Ascending aorta (tissue), 2 donors: ENCODE measurements at regions not wholly inside any gene's neighbourhood (a gene's known extent, or its start where the extent isn't known, plus 50 kb on each side); places are given as distances from the start of the nearest gene placed in this dataset.

ENCODE experiments used
- DNase-seq, 2 donors: peaks; one replicate each; pipeline ENCODE4 v3.0.0-alpha.2; 2019; ENCODE audit warnings: low spot score in 2 of 2
- H3K27ac ChIP-seq, 2 donors: fragments of 200-600 bp; sonication (generic); one replicate each; pipeline ENCODE4 v1.5.1; 2016 to 2017; ENCODE audit warnings: mild to moderate bottlenecking in 1 of 2
- H3K27me3 ChIP-seq: fragments of 200-600 bp; sonication (generic); one replicate; pipeline ENCODE4 v1.5.1; 2017
- H3K36me3 ChIP-seq, 2 donors: fragments of 200-600 bp; sonication (generic); one replicate each; pipeline ENCODE4 v1.5.1; 2016
- H3K4me1 ChIP-seq, 2 donors: fragments of 200-600 bp; sonication (generic); one replicate each; pipeline ENCODE4 v1.5.1; 2016 to 2017; ENCODE audit warnings: mild to moderate bottlenecking in 1 of 2
- H3K4me3 ChIP-seq, 2 donors: fragments of 200-600 bp; sonication (generic); one replicate each; pipeline ENCODE4 v1.5.1; 2016 to 2017; ENCODE audit warnings: mild to moderate bottlenecking in 1 of 2
- H3K9me3 ChIP-seq, 2 donors: fragments of 200-600 bp; sonication (generic); one replicate each; pipeline ENCODE4 v1.5.1; 2016
- intact Hi-C: fragments of 100-400 bp; cut with DNase I; formaldehyde crosslinking; loops from one replicate; pipeline ENCODE4 v1.15.1; 2023
- TF ChIP-seq, protein P1 (sequence below), 3 experiments: fragments of 200-600 bp in 2 of 3; fragments of 450-650 bp in 1 of 3; sonication (generic) in 2 of 3; IDR thresholded peaks; one replicate each; pipeline ENCODE4 v1.5.1; 2016 to 2019; ENCODE audit warnings: antibody characterized with exemption in 3 of 3, mild to moderate bottlenecking in 1 of 3, moderate library complexity in 1 of 3

- H3K4me3 ChIP-seq: peak overlapping the region; percentile 69 to 71
- peaks cover 7% of the 10 kb centered on the region for H3K27me3 ChIP-seq
- TF ChIP-seq, protein P1, sequence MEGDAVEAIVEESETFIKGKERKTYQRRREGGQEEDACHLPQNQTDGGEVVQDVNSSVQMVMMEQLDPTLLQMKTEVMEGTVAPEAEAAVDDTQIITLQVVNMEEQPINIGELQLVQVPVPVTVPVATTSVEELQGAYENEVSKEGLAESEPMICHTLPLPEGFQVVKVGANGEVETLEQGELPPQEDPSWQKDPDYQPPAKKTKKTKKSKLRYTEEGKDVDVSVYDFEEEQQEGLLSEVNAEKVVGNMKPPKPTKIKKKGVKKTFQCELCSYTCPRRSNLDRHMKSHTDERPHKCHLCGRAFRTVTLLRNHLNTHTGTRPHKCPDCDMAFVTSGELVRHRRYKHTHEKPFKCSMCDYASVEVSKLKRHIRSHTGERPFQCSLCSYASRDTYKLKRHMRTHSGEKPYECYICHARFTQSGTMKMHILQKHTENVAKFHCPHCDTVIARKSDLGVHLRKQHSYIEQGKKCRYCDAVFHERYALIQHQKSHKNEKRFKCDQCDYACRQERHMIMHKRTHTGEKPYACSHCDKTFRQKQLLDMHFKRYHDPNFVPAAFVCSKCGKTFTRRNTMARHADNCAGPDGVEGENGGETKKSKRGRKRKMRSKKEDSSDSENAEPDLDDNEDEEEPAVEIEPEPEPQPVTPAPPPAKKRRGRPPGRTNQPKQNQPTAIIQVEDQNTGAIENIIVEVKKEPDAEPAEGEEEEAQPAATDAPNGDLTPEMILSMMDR (IDR thresholded peaks at IDR 0.05): no peak
- no peak for DNase-seq
- H3K4me1 ChIP-seq: peaks cover 0 to 18% of the 10 kb centered on the region in 2 donors
- H3K27ac ChIP-seq: peak overlapping the region in 1 of 2 donors; percentile 35
- intact Hi-C loops: loop anchor here (5.0 kb wide), 1 partner anchor 144 kb away; the partner anchor contains the start of gene ERCC6L2
- peaks cover 0 to 4% of the 10 kb centered on the region in 2 donors for H3K36me3 ChIP-seq
- H3K9me3 ChIP-seq: no peaks in the 10 kb centered on the region
These were observed 146.3 kb downstream of the ERCC6L2 start for GRCh38 chr9:96021551-96022444.

DNA sequence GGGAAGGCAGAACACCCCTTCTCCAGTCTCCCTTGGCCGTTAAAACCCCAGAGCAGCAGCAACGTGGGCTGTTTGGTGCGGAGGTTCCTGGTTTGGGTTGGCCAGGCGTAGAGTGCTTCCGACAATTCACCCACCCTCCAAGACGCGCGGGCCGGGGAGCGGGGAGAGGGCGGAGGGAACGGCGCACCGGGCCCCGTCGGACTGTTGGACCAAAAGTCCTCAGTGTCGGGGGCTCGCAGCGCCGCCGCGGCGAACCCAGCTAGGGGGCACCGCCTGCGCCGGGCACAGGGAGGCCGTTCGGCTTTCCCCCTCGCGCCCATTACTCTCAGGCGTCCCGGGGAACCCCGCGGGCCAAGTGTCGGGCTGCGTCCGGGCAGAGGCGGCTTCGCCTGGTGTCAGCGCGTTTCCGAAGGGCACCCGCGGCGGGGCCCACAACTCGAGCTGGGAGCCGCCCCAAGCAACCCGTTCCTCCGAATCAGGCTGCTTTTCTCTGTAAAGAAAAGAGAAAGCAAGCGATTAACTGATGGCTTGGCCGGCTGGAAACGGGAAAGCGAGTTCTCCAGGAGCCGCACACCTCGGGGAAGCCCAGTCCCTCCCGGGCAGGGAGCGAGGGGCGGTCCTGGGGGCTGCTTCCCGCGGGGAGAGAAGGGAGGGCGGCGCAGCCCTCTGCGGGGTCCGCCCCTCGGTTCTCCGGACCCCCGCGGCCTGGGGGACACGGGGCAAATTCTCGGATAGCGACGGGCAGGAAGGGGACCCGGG is 145.5 kb downstream of the ERCC6L2 start:
- Histone ChIP-seq H3K36me3 (peaks cover 0 to 4% of the 10 kb centered on the region in 2 donors), H3K9me3 (no peaks in the 10 kb centered on the region), H3K27ac (peak overlapping the region in 1 of 2 donors; percentile 35), H3K4me1 (peaks cover 0 to 18% of the 10 kb centered on the region in 2 donors), H3K4me3 (peak overlapping the region; percentile 69 to 71), H3K27me3 (peaks cover 7% of the 10 kb centered on the region)
- TF ChIP-seq, protein P1 (IDR thresholded peaks at IDR 0.05): no peak
- intact Hi-C loops: loop anchor here (5.0 kb wide), 1 partner anchor 144 kb away; the partner anchor contains the start of gene ERCC6L2
- DNase-seq: no peak

DNA sequence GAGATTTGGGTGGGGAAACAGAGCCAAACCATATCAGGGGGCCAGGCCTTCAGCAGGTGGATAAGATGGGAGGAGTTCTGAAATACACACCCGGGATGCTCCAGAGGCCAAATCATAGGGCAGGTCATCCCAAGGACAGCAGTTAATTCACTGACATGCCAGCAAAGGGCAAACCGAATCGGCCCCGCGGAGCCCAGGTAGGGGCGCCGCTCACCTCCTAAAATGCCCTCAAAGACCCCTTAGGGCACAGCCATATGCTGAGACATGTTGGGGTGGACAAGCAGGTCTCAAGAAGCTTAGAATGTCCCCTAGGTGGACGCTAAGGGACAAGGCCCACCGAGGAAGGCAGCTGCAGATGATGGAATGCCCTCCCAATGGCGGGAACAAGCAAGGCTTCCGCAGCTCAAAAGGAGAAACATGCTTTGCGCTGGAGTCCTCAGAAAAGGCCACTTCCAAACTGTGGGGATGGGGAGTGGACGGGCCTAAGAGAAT is 144.9 kb downstream of the ERCC6L2 start:
- Histone ChIP-seq H3K27me3 (peaks cover 7% of the 10 kb centered on the region), H3K36me3 (peaks cover 0 to 4% of the 10 kb centered on the region in 2 donors), H3K4me3 (peak overlapping the region; percentile 69 to 71), H3K9me3 (no peaks in the 10 kb centered on the region), H3K27ac (no peak overlapping the region), H3K4me1 (peaks cover 0 to 18% of the 10 kb centered on the region in 2 donors)
- TF ChIP-seq, protein P1 (IDR thresholded peaks at IDR 0.05): no peak
- no peak for DNase-seq
- intact Hi-C loops: loop anchor here (5.0 kb wide), 1 partner anchor 143 kb away; the partner anchor contains the start of gene ERCC6L2
